Adrenal gland (tissue), 9 donors: ENCODE measurements at regions not wholly inside any gene's neighbourhood (a gene's known extent, or its start where the extent isn't known, plus 50 kb on each side); places are given as distances from the start of the nearest gene placed in this dataset.

Experiments
- DNase-seq, 7 donors: peaks; one replicate each; pipeline ENCODE4 v3.0.0-alpha.2; 2019 to 2020
- H3K27ac ChIP-seq, 5 donors: fragments of 200-600 bp; sonication (generic) in 4 of 5; 1 replicate in 3 of 5; 2 replicates in 2 of 5; pipeline versions ENCODE4 v1.5.1 to v1.8.0; 2016 to 2020; ENCODE audit warnings: mild to moderate bottlenecking in 1 of 5
- H3K27me3 ChIP-seq: fragments of 200-600 bp; 2 replicates; pipeline ENCODE4 v1.8.0; 2021
- H3K36me3 ChIP-seq, 2 donors: fragments of 200-600 bp; replicated peaks in 1 of 2; 1 replicate in 1 of 2; 2 replicates in 1 of 2; pipeline versions ENCODE4 v1.5.1 to v1.8.0; 2018 to 2022
- H3K4me1 ChIP-seq, 2 donors: fragments of 200-600 bp; replicated peaks in 1 of 2; 1 replicate in 1 of 2; 2 replicates in 1 of 2; pipeline versions ENCODE4 v1.5.1 to v1.8.0; 2018 to 2021
- H3K4me3 ChIP-seq, 4 donors: fragments of 200-600 bp; sonication (generic) in 3 of 4; one replicate each; pipeline ENCODE4 v1.5.1; 2016 to 2018
- H3K9me3 ChIP-seq, 3 donors: fragments of 200-600 bp; sonication (generic) in 1 of 3; replicated peaks in 1 of 3; 1 replicate in 2 of 3; 2 replicates in 1 of 3; pipeline versions ENCODE4 v1.5.1 to v1.8.0; 2016 to 2021
- POLR2A ChIP-seq, 2 donors: fragments of 450-650 bp; IDR thresholded peaks; one replicate each; pipeline ENCODE4 v1.6.1; 2017; ENCODE audit warnings: antibody characterized with exemption in 2 of 2, mild to moderate bottlenecking in 2 of 2, moderate library complexity in 1 of 2
- WGBS, 4 donors: extraction: QIAGEN DNeasy Blood & Tissue Kit in 2 of 4; methylation state at CpG; one replicate each; pipeline versions ENCODE4 v1.1.5 to v1.1.7; 2013 to 2017; 5-methylcytosine and 5-hydroxymethylcytosine counted together
- intact Hi-C, 2 donors: fragments of 100-400 bp; cut with DNase I; formaldehyde crosslinking; loops; one replicate each; pipeline versions ENCODE4 v1.14.1 to v1.15.0; 2022 to 2023
- TF ChIP-seq, protein P1 (sequence below), 6 experiments: fragments of 450-650 bp in 4 of 6; fragments of 200-600 bp in 2 of 6; sonication (generic) in 1 of 6; IDR thresholded peaks; 1 replicate in 5 of 6; 2 replicates in 1 of 6; pipeline versions ENCODE4 v1.5.1 to v1.8.0; 2016 to 2021; ENCODE audit warnings: antibody characterized with exemption in 6 of 6, mild to moderate bottlenecking in 2 of 6, moderate library complexity in 1 of 6
- donor health status: healthy with polysubstance abuse.
- donor health status: Bipolar disorder and iron deficiency.
- donor health status: DM: yes; HTN: yes; CAD: no.
- donor health status: DM: no; HTN: no; CAD: no.
- donor health status: DM: no; HTN: no; CAD: no.

GRCh38 chr9:87109851-87110250, 162.5 kb upstream of the GAS1 start:
- Histone ChIP-seq H3K27me3 (peaks cover 3% of the 10 kb centered on the region), H3K27ac (no peak overlapping the region), H3K4me1 (no peaks in the 10 kb centered on the region), H3K4me3 (no peak overlapping the region), H3K9me3 (no peaks in the 10 kb centered on the region), H3K36me3 (no peaks in the 10 kb centered on the region)
- TF ChIP-seq, protein P1, sequence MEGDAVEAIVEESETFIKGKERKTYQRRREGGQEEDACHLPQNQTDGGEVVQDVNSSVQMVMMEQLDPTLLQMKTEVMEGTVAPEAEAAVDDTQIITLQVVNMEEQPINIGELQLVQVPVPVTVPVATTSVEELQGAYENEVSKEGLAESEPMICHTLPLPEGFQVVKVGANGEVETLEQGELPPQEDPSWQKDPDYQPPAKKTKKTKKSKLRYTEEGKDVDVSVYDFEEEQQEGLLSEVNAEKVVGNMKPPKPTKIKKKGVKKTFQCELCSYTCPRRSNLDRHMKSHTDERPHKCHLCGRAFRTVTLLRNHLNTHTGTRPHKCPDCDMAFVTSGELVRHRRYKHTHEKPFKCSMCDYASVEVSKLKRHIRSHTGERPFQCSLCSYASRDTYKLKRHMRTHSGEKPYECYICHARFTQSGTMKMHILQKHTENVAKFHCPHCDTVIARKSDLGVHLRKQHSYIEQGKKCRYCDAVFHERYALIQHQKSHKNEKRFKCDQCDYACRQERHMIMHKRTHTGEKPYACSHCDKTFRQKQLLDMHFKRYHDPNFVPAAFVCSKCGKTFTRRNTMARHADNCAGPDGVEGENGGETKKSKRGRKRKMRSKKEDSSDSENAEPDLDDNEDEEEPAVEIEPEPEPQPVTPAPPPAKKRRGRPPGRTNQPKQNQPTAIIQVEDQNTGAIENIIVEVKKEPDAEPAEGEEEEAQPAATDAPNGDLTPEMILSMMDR (IDR thresholded peaks at IDR 0.05): no peak
- no peak for TF ChIP-seq POLR2A (IDR thresholded peaks at IDR 0.05)
- intact Hi-C loops: no loop called here
- DNase-seq: no peak

DNA sequence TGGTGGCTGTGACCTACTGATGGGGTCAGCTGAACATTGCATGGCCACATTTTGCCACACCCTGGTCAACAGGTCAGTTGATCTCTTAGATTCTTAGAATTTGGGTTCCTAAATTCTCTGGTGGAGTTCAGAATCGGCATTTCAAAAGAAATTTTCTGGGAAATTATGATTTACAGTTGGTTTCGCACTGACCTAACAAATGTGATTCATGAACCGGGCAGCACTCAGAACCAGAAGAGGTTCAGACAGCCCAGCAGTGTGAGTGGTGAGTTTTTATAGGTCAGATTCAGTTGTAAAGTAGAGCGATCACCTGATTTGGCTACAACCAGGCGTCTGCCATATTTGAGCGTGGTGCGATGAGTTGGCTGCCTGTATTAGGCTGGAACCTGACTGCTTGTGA, 163.7 kb upstream of the GAS1 start:
- Histone ChIP-seq H3K27ac (no peak overlapping the region), H3K27me3 (no peaks in the 10 kb centered on the region), H3K4me1 (no peaks in the 10 kb centered on the region), H3K4me3 (no peak overlapping the region), H3K9me3 (no peaks in the 10 kb centered on the region), H3K36me3 (no peaks in the 10 kb centered on the region)
- no peak for TF ChIP-seq POLR2A (IDR thresholded peaks at IDR 0.05)
- TF ChIP-seq, protein P1 (IDR thresholded peaks at IDR 0.05): no peak
- WGBS, 4 donors: 91 to 97% (median 94%) methylated on average over 7 of the region's 7 CpGs
- no peak for DNase-seq
- intact Hi-C loops: no loop called here

- H3K4me1 ChIP-seq: no peaks in the 10 kb centered on the region
- intact Hi-C loops: no loop called here
- 81 to 86% (median 83%) methylated on average over 5 of the region's 5 CpGs for WGBS, 4 donors
Observed at GRCh38 chr9:87112656-87113055, 165.3 kb upstream of the GAS1 start.

GRCh38 chr9:87113874-87114273, 166.6 kb upstream of the GAS1 start:
- TF ChIP-seq, protein P1 (IDR thresholded peaks at IDR 0.05): no peak
- no peak for TF ChIP-seq POLR2A (IDR thresholded peaks at IDR 0.05)
- no peak overlapping the region for H3K4me3 ChIP-seq
- DNase-seq: no peak
- H3K36me3 ChIP-seq: no peaks in the 10 kb centered on the region
- intact Hi-C loops: no loop called here
- no peaks in the 10 kb centered on the region for H3K4me1 ChIP-seq
- H3K9me3 ChIP-seq: no peaks in the 10 kb centered on the region
- H3K27ac ChIP-seq: no peak overlapping the region
- WGBS, 4 donors: 86 to 98% (median 91%) methylated on average over 2 of the region's 2 CpGs
- H3K27me3 ChIP-seq: no peaks in the 10 kb centered on the region

More at GRCh38 chr9:87112656-87113055, 165.3 kb upstream of the GAS1 start:
- no peak for TF ChIP-seq POLR2A (IDR thresholded peaks at IDR 0.05)
- TF ChIP-seq, protein P1 (IDR thresholded peaks at IDR 0.05): no peak
- Histone ChIP-seq H3K4me3 (no peak overlapping the region), H3K9me3 (no peaks in the 10 kb centered on the region), H3K27me3 (no peaks in the 10 kb centered on the region), H3K36me3 (no peaks in the 10 kb centered on the region), H3K27ac (no peak overlapping the region)
- DNase-seq: no peak
